Trophoblast cell (in vitro differentiated cells and primary cell): ENCODE measurements at regions not wholly inside any gene's neighbourhood (a gene's known extent, or its start where the extent isn't known, plus 50 kb on each side); places are given as distances from the start of the nearest gene placed in this dataset.

Experiments used
- DNase-seq, 2 donors: peaks; one replicate each; pipeline ENCODE4 v3.0.0-alpha.2; 2016
- H2AFZ ChIP-seq: 2 replicates; pipeline ENCODE4 v1.6.1; 2013; ENCODE audit warnings: low read length, moderate library complexity, mild to moderate bottlenecking; ENCODE audit not compliant: insufficient read depth, poor library complexity
- H2AK5ac ChIP-seq: 2 replicates; pipeline ENCODE4 v1.6.1; 2013; ENCODE audit warnings: mild to moderate bottlenecking, low read length
- H2BK120ac ChIP-seq: 2 replicates; pipeline ENCODE4 v1.6.1; 2013; ENCODE audit warnings: low read length, mild to moderate bottlenecking, moderate library complexity; ENCODE audit not compliant: insufficient read depth, poor library complexity
- H2BK12ac ChIP-seq: 2 replicates; pipeline ENCODE4 v1.6.1; 2013; ENCODE audit warnings: mild to moderate bottlenecking, low read length, moderate library complexity
- H2BK5ac ChIP-seq: 2 replicates; pipeline ENCODE4 v1.6.1; 2013; ENCODE audit warnings: low read length, low read depth, moderate library complexity, mild to moderate bottlenecking; ENCODE audit not compliant: poor library complexity
- H3K14ac ChIP-seq: 2 replicates; pipeline ENCODE4 v1.6.1; 2013; ENCODE audit warnings: mild to moderate bottlenecking, low read length
- H3K18ac ChIP-seq: 2 replicates; pipeline ENCODE4 v1.6.1; 2013; ENCODE audit warnings: mild to moderate bottlenecking, low read length
- H3K23ac ChIP-seq: 2 replicates; pipeline ENCODE4 v1.6.1; 2013; ENCODE audit warnings: low read length
- H3K27ac ChIP-seq: 2 replicates; pipeline ENCODE4 v1.5.1; 2013; ENCODE audit warnings: low read depth, mild to moderate bottlenecking, inconsistent platforms, low read length, moderate library complexity
- H3K27me3 ChIP-seq: 2 replicates; pipeline ENCODE4 v1.6.1; 2013; ENCODE audit warnings: inconsistent platforms, mild to moderate bottlenecking, low read length, moderate library complexity; ENCODE audit not compliant: insufficient read depth
- H3K36me3 ChIP-seq, 2 experiments: 1 replicate in 1 of 2; 2 replicates in 1 of 2; pipeline ENCODE4 v1.6.1; 2013; ENCODE audit warnings: low read length in 2 of 2, mild to moderate bottlenecking in 2 of 2, moderate library complexity in 1 of 2; ENCODE audit not compliant: insufficient read depth in 2 of 2, control insufficient read depth in 1 of 2
- H3K4ac ChIP-seq: 2 replicates; pipeline ENCODE4 v1.6.1; 2013; ENCODE audit warnings: low read depth, mild to moderate bottlenecking, low read length, moderate library complexity
- H3K4me1 ChIP-seq, 2 experiments: 1 replicate in 1 of 2; 2 replicates in 1 of 2; pipeline ENCODE4 v1.6.1; 2013; ENCODE audit warnings: low read length in 2 of 2, mild to moderate bottlenecking in 2 of 2, moderate library complexity in 1 of 2; ENCODE audit not compliant: insufficient read depth in 2 of 2, control insufficient read depth in 1 of 2
- H3K4me2 ChIP-seq: 2 replicates; pipeline ENCODE4 v1.6.1; 2013; ENCODE audit warnings: inconsistent platforms, mild to moderate bottlenecking, low read length, moderate library complexity
- H3K4me3 ChIP-seq: 2 replicates; pipeline ENCODE4 v1.5.1; 2013; ENCODE audit warnings: mild to moderate bottlenecking, low read depth, low read length, inconsistent platforms
- H3K79me1 ChIP-seq: one replicate; pipeline ENCODE4 v1.6.1; 2013; ENCODE audit warnings: low read length
- H3K79me2 ChIP-seq: 2 replicates; pipeline ENCODE4 v1.6.1; 2013; ENCODE audit warnings: low read length, mild to moderate bottlenecking; ENCODE audit not compliant: control insufficient read depth, insufficient read depth, poor library complexity
- H3K9ac ChIP-seq: 2 replicates; pipeline ENCODE4 v1.6.1; 2013; ENCODE audit warnings: mild to moderate bottlenecking, low read length
- H3K9me3 ChIP-seq: 2 replicates; pipeline ENCODE4 v1.6.1; 2013; ENCODE audit warnings: low read depth, mild to moderate bottlenecking, control low read depth, inconsistent platforms, low read length; ENCODE audit not compliant: insufficient read depth
- H4K12ac ChIP-seq: 2 replicates; pipeline ENCODE4 v1.6.1; 2013; ENCODE audit warnings: low read depth, mild to moderate bottlenecking, low read length, moderate library complexity
- H4K8ac ChIP-seq: 2 replicates; pipeline ENCODE4 v1.6.1; 2013; ENCODE audit warnings: low read depth, mild to moderate bottlenecking, low read length, moderate library complexity
- H4K91ac ChIP-seq: one replicate; pipeline ENCODE4 v1.6.1; 2013; ENCODE audit warnings: low read depth, mild to moderate bottlenecking, low read length, moderate library complexity
- WGBS: extraction: QIAGEN DNeasy Blood & Tissue Kit; methylation state at CpG from one replicate; pipeline ENCODE4 v1.1.7; 2013; ENCODE audit warnings: missing lambda C conversion rate; ENCODE audit not compliant: insufficient read length, insufficient coverage; ENCODE audit errors: extremely low coverage; 5-methylcytosine and 5-hydroxymethylcytosine counted together

DNA sequence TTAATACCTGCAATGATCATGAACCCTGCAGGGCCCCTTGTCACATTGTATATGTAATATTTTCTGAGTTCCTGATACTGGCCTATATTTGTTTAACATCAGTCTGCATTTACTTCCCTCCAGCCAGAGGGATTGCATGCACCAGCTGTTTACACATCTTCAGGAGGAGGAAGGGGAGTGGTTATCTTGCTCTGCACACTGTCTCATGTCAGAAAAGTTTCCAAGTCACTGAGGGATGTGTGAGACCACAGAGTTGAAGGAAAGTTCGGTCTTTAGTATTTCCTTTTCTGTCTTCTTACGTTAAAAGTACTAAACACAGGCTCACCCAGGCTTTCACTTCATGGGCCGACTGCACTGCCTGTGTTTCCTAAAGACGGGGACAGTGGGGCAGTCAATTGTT, 574.1 kb downstream of the LMO4 start:
- Histone ChIP-seq H2BK5ac (no peak overlapping the region), H3K9me3 (no peaks in the 10 kb centered on the region), H3K18ac (no peak overlapping the region), H3K79me2 (no peaks in the 10 kb centered on the region), H4K8ac (no peak overlapping the region), H3K27ac (peak overlapping the region; percentile 25), H3K4me2 (no peak overlapping the region), H3K4me3 (no peak overlapping the region), H2BK120ac (no peak overlapping the region), H3K27me3 (no peaks in the 10 kb centered on the region), H2AK5ac (no peak overlapping the region), H4K91ac (no peak overlapping the region), H3K9ac (no peak overlapping the region), H3K79me1 (no peaks in the 10 kb centered on the region), H4K12ac (no peak overlapping the region), H3K14ac (no peak overlapping the region), H2AFZ (no peak overlapping the region), H2BK12ac (no peak overlapping the region), H3K23ac (no peak overlapping the region), H3K4ac (no peak overlapping the region), H3K36me3 (no peaks in the 10 kb centered on the region), H3K4me1 (peaks cover 0 to 3% of the 10 kb centered on the region in 2 experiments)
- no peak for DNase-seq
- no CpG with 5 or more reads among the region's 4 CpGs for WGBS

DNA sequence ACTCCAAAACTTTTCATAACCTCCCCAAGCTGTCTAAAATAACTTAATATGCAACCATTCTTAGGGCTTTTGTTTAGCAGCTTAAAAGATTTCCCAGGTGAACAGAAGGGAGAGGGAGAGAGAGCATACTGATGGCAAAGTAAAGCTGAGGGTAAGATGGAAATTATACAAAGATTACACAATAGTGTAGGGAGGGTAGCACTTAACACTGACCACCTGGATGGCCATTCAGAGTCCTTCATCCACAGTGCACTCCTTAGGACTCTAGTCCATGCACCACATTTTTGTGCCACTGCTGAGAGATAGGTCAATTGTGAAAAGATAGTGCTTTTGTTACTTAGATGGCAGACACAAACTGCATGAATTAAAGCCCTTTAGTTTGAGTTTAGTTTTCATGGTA, 574.6 kb downstream of the LMO4 start:
- Histone ChIP-seq H2BK5ac (no peak overlapping the region), H4K91ac (no peak overlapping the region), H2BK120ac (no peak overlapping the region), H3K4ac (no peak overlapping the region), H3K27me3 (no peaks in the 10 kb centered on the region), H3K4me1 (peaks cover 0 to 3% of the 10 kb centered on the region in 2 experiments), H3K9me3 (no peaks in the 10 kb centered on the region), H3K36me3 (no peaks in the 10 kb centered on the region), H4K8ac (no peak overlapping the region), H2AFZ (no peak overlapping the region), H3K4me2 (no peak overlapping the region), H3K9ac (no peak overlapping the region), H3K27ac (peak overlapping the region; percentile 25), H2AK5ac (no peak overlapping the region), H2BK12ac (no peak overlapping the region), H3K14ac (no peak overlapping the region), H3K18ac (no peak overlapping the region), H3K4me3 (no peak overlapping the region), H4K12ac (no peak overlapping the region), H3K79me1 (no peaks in the 10 kb centered on the region), H3K23ac (no peak overlapping the region), H3K79me2 (no peaks in the 10 kb centered on the region)
- DNase-seq = no peak

DNA sequence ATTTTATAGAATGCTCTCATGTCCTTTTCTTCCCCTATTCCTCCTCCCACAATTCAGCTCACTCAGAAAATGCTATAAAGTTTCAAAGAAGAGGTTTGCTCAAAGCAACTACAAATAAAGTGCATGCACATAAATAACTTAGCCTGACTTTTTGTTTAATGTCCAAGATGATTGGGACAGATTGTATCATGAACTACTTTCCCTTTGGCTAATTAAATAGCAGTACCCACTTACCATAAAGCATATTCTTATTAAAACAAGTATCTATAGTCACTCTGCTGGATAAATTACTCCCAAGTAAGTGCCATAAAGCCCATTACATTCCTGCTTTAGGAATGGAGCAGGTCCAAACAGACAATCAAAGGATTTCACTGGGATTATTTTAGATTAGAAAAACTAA, 576.0 kb downstream of the LMO4 start:
- Histone ChIP-seq H3K4me2 (no peak overlapping the region), H3K4me1 (peaks cover 0 to 3% of the 10 kb centered on the region in 2 experiments), H3K23ac (no peak overlapping the region), H3K9me3 (no peaks in the 10 kb centered on the region), H3K27me3 (no peaks in the 10 kb centered on the region), H2BK12ac (no peak overlapping the region), H2BK120ac (no peak overlapping the region), H3K18ac (no peak overlapping the region), H2BK5ac (no peak overlapping the region), H3K4me3 (no peak overlapping the region), H4K8ac (no peak overlapping the region), H3K14ac (no peak overlapping the region), H3K36me3 (no peaks in the 10 kb centered on the region), H3K9ac (no peak overlapping the region), H4K12ac (no peak overlapping the region), H2AFZ (no peak overlapping the region), H3K79me1 (no peaks in the 10 kb centered on the region), H3K27ac (no peak overlapping the region), H3K79me2 (no peaks in the 10 kb centered on the region), H4K91ac (no peak overlapping the region), H3K4ac (no peak overlapping the region), H2AK5ac (no peak overlapping the region)
- no peak for DNase-seq

GRCh38 chr1:87905651-87906050, 577.0 kb downstream of the LMO4 start:
- no peaks in the 10 kb centered on the region for H3K36me3 ChIP-seq
- no peak overlapping the region for H3K18ac ChIP-seq
- H2BK120ac ChIP-seq = no peak overlapping the region
- no peak overlapping the region for H3K23ac ChIP-seq
- H3K4ac ChIP-seq = no peak overlapping the region
- no peak overlapping the region for H3K4me3 ChIP-seq
- no peaks in the 10 kb centered on the region for H3K79me2 ChIP-seq
- no peak overlapping the region for H3K9ac ChIP-seq
- H3K79me1 ChIP-seq = no peaks in the 10 kb centered on the region
- H3K4me2 ChIP-seq = no peak overlapping the region
- no peak overlapping the region for H4K12ac ChIP-seq
- no peak overlapping the region for H2BK5ac ChIP-seq
- H3K9me3 ChIP-seq = no peaks in the 10 kb centered on the region
- no CpG with 5 or more reads among the region's 4 CpGs for WGBS
- H2AFZ ChIP-seq = no peak overlapping the region
- no peak overlapping the region for H4K91ac ChIP-seq
- no peak overlapping the region for H2AK5ac ChIP-seq
- no peak overlapping the region for H2BK12ac ChIP-seq
- DNase-seq = no peak
- H3K27ac ChIP-seq = no peak overlapping the region
- H3K4me1 ChIP-seq = peaks cover 0 to 3% of the 10 kb centered on the region in 2 experiments
- no peaks in the 10 kb centered on the region for H3K27me3 ChIP-seq
- no peak overlapping the region for H3K14ac ChIP-seq
- no peak overlapping the region for H4K8ac ChIP-seq

GRCh38 chr1:87906078-87906477, 577.4 kb downstream of the LMO4 start:
- Histone ChIP-seq H3K9ac (no peak overlapping the region), H3K27me3 (no peaks in the 10 kb centered on the region), H3K79me1 (no peaks in the 10 kb centered on the region), H2BK120ac (no peak overlapping the region), H3K4ac (no peak overlapping the region), H3K14ac (no peak overlapping the region), H4K91ac (no peak overlapping the region), H3K9me3 (no peaks in the 10 kb centered on the region), H2AK5ac (no peak overlapping the region), H3K79me2 (no peaks in the 10 kb centered on the region), H3K4me1 (peaks cover 0 to 3% of the 10 kb centered on the region in 2 experiments), H3K36me3 (no peaks in the 10 kb centered on the region), H4K12ac (no peak overlapping the region), H2BK5ac (no peak overlapping the region), H3K27ac (no peak overlapping the region), H3K23ac (no peak overlapping the region), H3K4me2 (no peak overlapping the region), H2AFZ (no peak overlapping the region), H3K18ac (no peak overlapping the region), H2BK12ac (no peak overlapping the region), H4K8ac (no peak overlapping the region), H3K4me3 (no peak overlapping the region)
- no peak for DNase-seq
- no CpG with 5 or more reads among the region's 3 CpGs for WGBS
